Activated effector memory CD4-positive, alpha-beta T cell treated with Interleukin-2 at 50 U/mL for 16 hours (primary cell): ENCODE measurements at regions not wholly inside any gene's neighbourhood (a gene's known extent, or its start where the extent isn't known, plus 50 kb on each side); places are given as distances from the start of the nearest gene placed in this dataset.
"Not testable (repeated sequence)": the region's sequence is repeated elsewhere in the genome, so short reads cannot be mapped to it uniquely, and the experiment has no call there.

Source experiments
- DNase-seq: peaks from one replicate; pipeline ENCODE4 v3.0.0-alpha.2; 2020

GRCh38 chr4:19575924-19576323 is 675.8 kb upstream of the SLIT2 start:
- no peak for DNase-seq

- no peak for DNase-seq
These were observed 685.7 kb upstream of the SLIT2 start for GRCh38 chr4:19566041-19566440.

GRCh38 chr4:19562456-19562855 is 689.2 kb upstream of the SLIT2 start:
- no peak for DNase-seq

GRCh38 chr4:19557161-19557560 is 694.5 kb upstream of the SLIT2 start:
- DNase-seq = no peak

- DNase-seq = not testable (repeated sequence)
These were observed 695.4 kb upstream of the SLIT2 start for GRCh38 chr4:19556276-19556675.

GRCh38 chr4:19547463-19547862 is 704.2 kb upstream of the SLIT2 start:
- DNase-seq = no peak

- DNase-seq = no peak
These were observed 707.1 kb upstream of the SLIT2 start for GRCh38 chr4:19544446-19545125.

GRCh38 chr4:19540859-19541540 is 710.7 kb upstream of the SLIT2 start:
- no peak for DNase-seq

GRCh38 chr4:19539201-19539600 is 712.5 kb upstream of the SLIT2 start:
- DNase-seq = no peak

- DNase-seq = no peak
These were observed 717.5 kb upstream of the SLIT2 start for GRCh38 chr4:19534159-19534558.

- no peak for DNase-seq
These were observed 719.5 kb upstream of the SLIT2 start for GRCh38 chr4:19531906-19532848.

GRCh38 chr4:19523964-19524363 is 727.7 kb upstream of the SLIT2 start:
- no peak for DNase-seq

- DNase-seq = no peak
These were observed 728.7 kb upstream of the SLIT2 start for GRCh38 chr4:19522966-19523365.

GRCh38 chr4:19520939-19521520 is 730.7 kb upstream of the SLIT2 start:
- DNase-seq = no peak

GRCh38 chr4:19514276-19515070 is 737.2 kb upstream of the SLIT2 start:
- no peak for DNase-seq

- no peak for DNase-seq
These were observed 739.6 kb upstream of the SLIT2 start for GRCh38 chr4:19512086-19512485.

GRCh38 chr4:19510993-19511392 is 740.7 kb upstream of the SLIT2 start:
- DNase-seq = no peak

- no peak for DNase-seq
These were observed 743.3 kb upstream of the SLIT2 start for GRCh38 chr4:19508442-19508841.

GRCh38 chr4:19497705-19498104 is 754.0 kb upstream of the SLIT2 start:
- no peak for DNase-seq

- no peak for DNase-seq
These were observed 754.9 kb upstream of the SLIT2 start for GRCh38 chr4:19496756-19497155.

- no peak for DNase-seq
These were observed 756.7 kb upstream of the SLIT2 start for GRCh38 chr4:19494961-19495360.

GRCh38 chr4:19492606-19493005 is 759.1 kb upstream of the SLIT2 start:
- no peak for DNase-seq
